ENCODE measurements at regions not wholly inside any gene's neighbourhood (a gene's known extent, or its start where the extent isn't known, plus 50 kb on each side); places are given as distances from the start of the nearest gene placed in this dataset.

- Histone ChIP-seq H3K79me1 (ENCODE audit: insufficient read depth, low read depth, low read length, poor library complexity, severe bottlenecking) (no peaks in the 10 kb centered on the region), H3K79me2 (ENCODE audit: insufficient read depth, low read length) (no peaks in the 10 kb centered on the region), H3K23ac (ENCODE audit: insufficient read length, low read depth, low read length) (no peak overlapping the region), H4K8ac (replicated peaks; ENCODE audit: insufficient read length, low read depth, low read length) (no peak overlapping the region), H3K23me2 (ENCODE audit: insufficient read length, low read depth, low read length, poor library complexity, severe bottlenecking) (no peaks in the 10 kb centered on the region), H3K9ac (ENCODE audit: extremely low read depth, insufficient read length, low read length) (no peak overlapping the region), H2BK120ac (ENCODE audit: low read depth, low read length, poor library complexity, severe bottlenecking) (no peak overlapping the region), H3K27ac (ENCODE audit: insufficient read length, low read depth, low read length) (no peak overlapping the region), H3K56ac (ENCODE audit: insufficient read length, low read depth, low read length) (no peak overlapping the region), H3K14ac (ENCODE audit: insufficient read depth, low read length) (no peak overlapping the region), H4K20me1 (ENCODE audit: control insufficient read depth, insufficient read depth, insufficient read length) (no peaks in the 10 kb centered on the region), H2BK15ac (ENCODE audit: low read depth, low read length) (no peak overlapping the region), H2AK5ac (ENCODE audit: insufficient read length, low read length) (no peak overlapping the region), H3K9me3 (ENCODE audit: control insufficient read depth, low read depth, low read length) (no peaks in the 10 kb centered on the region), H2BK20ac (ENCODE audit: low read depth, low read length, poor library complexity, severe bottlenecking) (no peak overlapping the region), H2AFZ (ENCODE audit: low read length) (no peak overlapping the region), H3K4ac (ENCODE audit: low read depth, low read length) (no peak overlapping the region), H2BK12ac (ENCODE audit: insufficient read length, low read depth, low read length) (no peak overlapping the region), H4K91ac (ENCODE audit: insufficient read length, low read depth, low read length) (no peak overlapping the region), H4K5ac (ENCODE audit: insufficient read length, low read depth, low read length) (no peak overlapping the region), H3T11ph (ENCODE audit: low read length) (no peak overlapping the region), H3K4me2 (ENCODE audit: insufficient read depth, insufficient read length, low read length) (no peak overlapping the region), H3K18ac (ENCODE audit: insufficient read length, low read depth, low read length) (no peak overlapping the region), H3K27me3 (ENCODE audit: insufficient read depth, low read length) (no peaks in the 10 kb centered on the region), H2BK5ac (ENCODE audit: insufficient read length, low read length) (no peak overlapping the region), H3K4me1 (ENCODE audit: insufficient read depth, low read length) (no peaks in the 10 kb centered on the region)
- no peak for DNase-seq
- Mint-ChIP-seq H3K9me3 (no peaks in the 10 kb centered on the region), H3K27ac (no peak overlapping the region), H3K27me3 (ENCODE audit: low read depth) (no peaks in the 10 kb centered on the region), H3K36me3 (ENCODE audit: insufficient read depth in 1 of 3, low read depth in 3 of 3) (no peaks in the 10 kb centered on the region), H3K4me1 (no peaks in the 10 kb centered on the region), H3K4me3 (no peak overlapping the region)
- TF ChIP-seq CTCF (conservative IDR thresholded peaks at IDR 0.05), result no peak
- WGBS (ENCODE audit: extremely low coverage, insufficient read length, low lambda C conversion rate), result no CpG with 5 or more reads among the region's 3 CpGs
Observed at GRCh38 chr10:85231534-85232270, 903.3 kb downstream of the CCSER2 start.

Measured in H9 (cell line).